ENCODE measurements at regions not wholly inside any gene's neighbourhood (a gene's known extent, or its start where the extent isn't known, plus 50 kb on each side); places are given as distances from the start of the nearest gene placed in this dataset.

- TF ChIP-seq POLR2AphosphoS5 (IDR thresholded peaks at IDR 0.05; ENCODE audit: low read depth, low read length) (no peak), TAF1 (IDR thresholded peaks at IDR 0.05; ENCODE audit: borderline replicate concordance, low read depth, low read length) (no peak)
Measured at GRCh38 chr1:56050911-56051310, 528.5 kb downstream of the PLPP3 start.
